HG03039 (cell line): ENCODE measurements at regions not wholly inside any gene's neighbourhood (a gene's known extent, or its start where the extent isn't known, plus 50 kb on each side); places are given as distances from the start of the nearest gene placed in this dataset.
A peak's percentile ranks its signal among the peaks of the same experiment; 100 is the strongest.
"Not testable (repeated sequence)": the region's sequence is repeated elsewhere in the genome, so short reads cannot be mapped to it uniquely, and the experiment has no call there.

ENCODE experiments used
- ATAC-seq: cut with Tn5 transposase; IDR thresholded peaks from one replicate; pipeline ENCODE4 v1.9.1; 2021; ENCODE audit warnings: mild to moderate bottlenecking, moderate library complexity; ENCODE audit not compliant: unreplicated experiment

GRCh38 chr13:76829572-76830327, 56.5 kb downstream of the KCTD12 start:
- ATAC-seq = no peak

- peak; percentile 57 for ATAC-seq
Measured at GRCh38 chr13:76828316-76828741, 57.9 kb downstream of the KCTD12 start.

- no peak for ATAC-seq
Measured at GRCh38 chr13:76826527-76826926, 59.7 kb downstream of the KCTD12 start.

- ATAC-seq = no peak
Measured at GRCh38 chr13:76825430-76825829, 60.8 kb downstream of the KCTD12 start.

- ATAC-seq = no peak
Measured at GRCh38 chr13:76823969-76824368, 62.2 kb downstream of the KCTD12 start.

- no peak for ATAC-seq
Measured at GRCh38 chr13:76822698-76823267, 63.4 kb downstream of the KCTD12 start.

GRCh38 chr13:76821222-76821621, 65.0 kb downstream of the KCTD12 start:
- ATAC-seq = not testable (repeated sequence)

- ATAC-seq = no peak
Measured at GRCh38 chr13:76820759-76821158, 65.4 kb downstream of the KCTD12 start.

GRCh38 chr13:76816394-76816793, 69.8 kb downstream of the KCTD12 start:
- ATAC-seq = peak; percentile 74

- ATAC-seq = no peak
Measured at GRCh38 chr13:76815344-76815743, 70.9 kb downstream of the KCTD12 start.

GRCh38 chr13:76813891-76814290, 72.3 kb downstream of the KCTD12 start:
- no peak for ATAC-seq

GRCh38 chr13:76813000-76813691, 73.1 kb downstream of the KCTD12 start:
- no peak for ATAC-seq

GRCh38 chr13:76812206-76812897, 73.9 kb downstream of the KCTD12 start:
- no peak for ATAC-seq

- ATAC-seq = no peak
Measured at GRCh38 chr13:76809389-76809788, 76.8 kb downstream of the KCTD12 start.

GRCh38 chr13:76808927-76809326, 77.3 kb downstream of the KCTD12 start:
- no peak for ATAC-seq

- ATAC-seq = no peak
Measured at GRCh38 chr13:76804801-76805200, 81.4 kb downstream of the KCTD12 start.

GRCh38 chr13:76803831-76804230, 82.4 kb downstream of the KCTD12 start:
- ATAC-seq = no peak

GRCh38 chr13:76800943-76801342, 85.3 kb downstream of the KCTD12 start:
- ATAC-seq = no peak

- ATAC-seq = no peak
Measured at GRCh38 chr13:76799696-76800095, 86.5 kb downstream of the KCTD12 start.

GRCh38 chr13:76798037-76798436, 88.2 kb downstream of the KCTD12 start:
- no peak for ATAC-seq

- no peak for ATAC-seq
Measured at GRCh38 chr13:76797361-76797760, 88.8 kb downstream of the KCTD12 start.
